Stomach (tissue), 4 donors: ENCODE measurements at regions not wholly inside any gene's neighbourhood (a gene's known extent, or its start where the extent isn't known, plus 50 kb on each side); places are given as distances from the start of the nearest gene placed in this dataset.

Experiments
- EP300 ChIP-seq: sonication (generic); formaldehyde crosslinking; IDR thresholded peaks from one replicate; pipeline ENCODE4 v1.6.1; 2017; ENCODE audit warnings: antibody characterized with exemption
- POLR2A ChIP-seq, 4 donors: fragments of 450-650 bp; IDR thresholded peaks; one replicate each; pipeline ENCODE4 v1.6.1; 2016; ENCODE audit warnings: antibody characterized with exemption in 4 of 4, control low read depth in 2 of 4, mild to moderate bottlenecking in 1 of 4, moderate library complexity in 1 of 4
- POLR2AphosphoS5 ChIP-seq, 3 donors: sonication (generic); formaldehyde crosslinking; IDR thresholded peaks; one replicate each; pipeline ENCODE4 v1.6.1; 2016; ENCODE audit warnings: antibody characterized with exemption in 3 of 3
- TF ChIP-seq, protein P1 (sequence below), 7 experiments: fragments of 450-650 bp in 4 of 7; fragments of 200-600 bp in 3 of 7; sonication (generic) in 3 of 7; IDR thresholded peaks; one replicate each; pipeline ENCODE4 v1.5.1; 2016 to 2019; ENCODE audit warnings: antibody characterized with exemption in 7 of 7, control low read depth in 2 of 7, mild to moderate bottlenecking in 1 of 7

DNA sequence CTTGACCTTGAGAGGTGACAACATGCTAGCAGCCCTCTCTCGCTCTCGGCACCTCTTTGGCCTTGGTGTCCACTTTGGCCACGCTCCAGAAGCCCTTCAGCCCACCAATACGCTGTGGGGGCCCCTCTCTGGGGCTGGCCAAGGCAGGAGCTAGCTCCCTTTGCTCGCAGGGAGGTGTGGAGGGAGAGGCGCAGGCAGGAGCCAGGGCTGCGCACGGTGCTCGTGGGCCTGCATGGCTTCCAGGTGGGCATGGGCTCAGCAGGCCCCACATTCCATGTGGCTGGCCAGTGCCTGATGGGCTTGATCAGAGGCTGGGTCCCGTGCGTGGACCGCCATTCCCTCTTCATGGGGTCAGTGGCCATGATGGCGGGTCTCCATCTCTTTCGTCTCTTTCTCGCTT lies 1237.0 kb upstream of the USP15 start:
- TF ChIP-seq EP300 (no peak), POLR2AphosphoS5 (IDR thresholded peaks at IDR 0.05) (no peak), POLR2A (IDR thresholded peaks at IDR 0.05) (no peak)
- TF ChIP-seq, protein P1, sequence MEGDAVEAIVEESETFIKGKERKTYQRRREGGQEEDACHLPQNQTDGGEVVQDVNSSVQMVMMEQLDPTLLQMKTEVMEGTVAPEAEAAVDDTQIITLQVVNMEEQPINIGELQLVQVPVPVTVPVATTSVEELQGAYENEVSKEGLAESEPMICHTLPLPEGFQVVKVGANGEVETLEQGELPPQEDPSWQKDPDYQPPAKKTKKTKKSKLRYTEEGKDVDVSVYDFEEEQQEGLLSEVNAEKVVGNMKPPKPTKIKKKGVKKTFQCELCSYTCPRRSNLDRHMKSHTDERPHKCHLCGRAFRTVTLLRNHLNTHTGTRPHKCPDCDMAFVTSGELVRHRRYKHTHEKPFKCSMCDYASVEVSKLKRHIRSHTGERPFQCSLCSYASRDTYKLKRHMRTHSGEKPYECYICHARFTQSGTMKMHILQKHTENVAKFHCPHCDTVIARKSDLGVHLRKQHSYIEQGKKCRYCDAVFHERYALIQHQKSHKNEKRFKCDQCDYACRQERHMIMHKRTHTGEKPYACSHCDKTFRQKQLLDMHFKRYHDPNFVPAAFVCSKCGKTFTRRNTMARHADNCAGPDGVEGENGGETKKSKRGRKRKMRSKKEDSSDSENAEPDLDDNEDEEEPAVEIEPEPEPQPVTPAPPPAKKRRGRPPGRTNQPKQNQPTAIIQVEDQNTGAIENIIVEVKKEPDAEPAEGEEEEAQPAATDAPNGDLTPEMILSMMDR (IDR thresholded peaks at IDR 0.05) = no peak
